ENCODE measurements at regions not wholly inside any gene's neighbourhood (a gene's known extent, or its start where the extent isn't known, plus 50 kb on each side); places are given as distances from the start of the nearest gene placed in this dataset.

- DNase-seq = no peak
- H3K9me3 ChIP-seq = no peaks in the 10 kb centered on the region
- in situ Hi-C loops (cut with MboI; ENCODE audit: low pct_ligation_motif_present in 1 of 4, low pct_unique_long_range_greater_than_20kb in 1 of 4, low sequenced_read_pairs in 3 of 4) (no loop called here), intact Hi-C loops (cut with DNase I; ENCODE audit: low total_unique reads) (no loop called here)
- H3K27me3 ChIP-seq = no peaks in the 10 kb centered on the region
- H3K36me3 ChIP-seq = no peaks in the 10 kb centered on the region
- 50 to 54% methylated on average over 1 of the region's 1 CpG for WGBS, 2 donors (ENCODE audit: low coverage in 1 of 2)
- no peak for TF ChIP-seq CTCF (IDR thresholded peaks at IDR 0.05)
- no peak for TF ChIP-seq EP300 (IDR thresholded peaks at IDR 0.05; ENCODE audit: low read depth)
- TF ChIP-seq POLR2A (IDR thresholded peaks at IDR 0.05) = no peak
- TF ChIP-seq POLR2AphosphoS5 (IDR thresholded peaks at IDR 0.05) = no peak
- no peaks in the 10 kb centered on the region for H3K4me1 ChIP-seq
- H3K4me3 ChIP-seq = no peak overlapping the region
- no peak overlapping the region for H3K27ac ChIP-seq
Measured at GRCh38 chr14:44771496-44771895, 190.3 kb downstream of the KLHL28 start.

GRCh38 chr14:44770201-44770600 lies 191.5 kb downstream of the KLHL28 start:
- H3K9me3 ChIP-seq = no peaks in the 10 kb centered on the region
- H3K27ac ChIP-seq = no peak overlapping the region
- 52 to 63% methylated on average over 3 of the region's 3 CpGs for WGBS, 2 donors (ENCODE audit: low coverage in 1 of 2)
- H3K4me3 ChIP-seq = no peak overlapping the region
- TF ChIP-seq POLR2A (IDR thresholded peaks at IDR 0.05) (no peak), CTCF (IDR thresholded peaks at IDR 0.05) (no peak), EP300 (IDR thresholded peaks at IDR 0.05; ENCODE audit: low read depth) (no peak)
- no peaks in the 10 kb centered on the region for H3K27me3 ChIP-seq
- intact Hi-C loops (cut with DNase I; ENCODE audit: low total_unique reads) = no loop called here
- no peaks in the 10 kb centered on the region for H3K36me3 ChIP-seq
- in situ Hi-C loops (cut with MboI; ENCODE audit: low pct_ligation_motif_present in 1 of 4, low pct_unique_long_range_greater_than_20kb in 1 of 4, low sequenced_read_pairs in 3 of 4) = no loop called here
- no peak for DNase-seq
- no peaks in the 10 kb centered on the region for H3K4me1 ChIP-seq

GRCh38 chr14:44768935-44769334 lies 192.8 kb downstream of the KLHL28 start:
- Histone ChIP-seq H3K27me3 (no peaks in the 10 kb centered on the region), H3K4me3 (no peak overlapping the region), H3K27ac (no peak overlapping the region), H3K4me1 (no peaks in the 10 kb centered on the region), H3K9me3 (no peaks in the 10 kb centered on the region), H3K36me3 (no peaks in the 10 kb centered on the region)
- TF ChIP-seq POLR2AphosphoS5 (IDR thresholded peaks at IDR 0.05) (no peak), EP300 (IDR thresholded peaks at IDR 0.05; ENCODE audit: low read depth) (no peak), POLR2A (IDR thresholded peaks at IDR 0.05) (no peak), CTCF (IDR thresholded peaks at IDR 0.05) (no peak)
- 78 to 90% methylated on average over 1 of the region's 1 CpG for WGBS, 2 donors (ENCODE audit: low coverage in 1 of 2)
- intact Hi-C loops (cut with DNase I; ENCODE audit: low total_unique reads) = no loop called here
- no peak for DNase-seq
- in situ Hi-C loops (cut with MboI; ENCODE audit: low pct_ligation_motif_present in 1 of 4, low pct_unique_long_range_greater_than_20kb in 1 of 4, low sequenced_read_pairs in 3 of 4) = no loop called here

GRCh38 chr14:44767646-44768173 lies 194.0 kb downstream of the KLHL28 start:
- TF ChIP-seq POLR2A (IDR thresholded peaks at IDR 0.05) = no peak
- TF ChIP-seq EP300 (IDR thresholded peaks at IDR 0.05; ENCODE audit: low read depth) = no peak
- no peak for TF ChIP-seq POLR2AphosphoS5 (IDR thresholded peaks at IDR 0.05)
- no peak for TF ChIP-seq CTCF (IDR thresholded peaks at IDR 0.05)
- Histone ChIP-seq H3K4me3 (no peak overlapping the region), H3K36me3 (no peaks in the 10 kb centered on the region), H3K27ac (no peak overlapping the region), H3K4me1 (no peaks in the 10 kb centered on the region), H3K27me3 (no peaks in the 10 kb centered on the region), H3K9me3 (no peaks in the 10 kb centered on the region)
- no peak for DNase-seq
- 69 to 80% methylated on average over 1 to 5 of the region's 5 CpGs for WGBS, 2 donors (ENCODE audit: low coverage in 1 of 2)
- intact Hi-C loops (cut with DNase I; ENCODE audit: low total_unique reads) = no loop called here
- in situ Hi-C loops (cut with MboI; ENCODE audit: low pct_ligation_motif_present in 1 of 4, low pct_unique_long_range_greater_than_20kb in 1 of 4, low sequenced_read_pairs in 3 of 4) = no loop called here

Measured in transverse colon (tissue), 4 donors.